Esophagus squamous epithelium (tissue), 5 donors: ENCODE measurements at regions not wholly inside any gene's neighbourhood (a gene's known extent, or its start where the extent isn't known, plus 50 kb on each side); places are given as distances from the start of the nearest gene placed in this dataset.

Source experiments
- DNase-seq: peaks from one replicate; lab custom pipeline; 2025; lab: John Stamatoyannopoulos, UW
- H3K27ac ChIP-seq, 4 donors: fragments of 200-600 bp; sonication (generic); one replicate each; pipeline ENCODE4 v1.5.1; 2016 to 2019; ENCODE audit warnings: mild to moderate bottlenecking in 1 of 4
- H3K27me3 ChIP-seq, 4 donors: fragments of 200-600 bp; sonication (generic); 1 replicate in 3 of 4; 2 replicates in 1 of 4; pipeline versions ENCODE4 v1.5.1 to v1.6.0; 2017 to 2021; ENCODE audit warnings: antibody characterized with exemption in 1 of 4
- H3K36me3 ChIP-seq, 3 donors: fragments of 200-600 bp; sonication (generic); one replicate each; pipeline ENCODE4 v1.5.1; 2016 to 2019
- H3K4me1 ChIP-seq, 3 donors: fragments of 200-600 bp; sonication (generic); one replicate each; pipeline ENCODE4 v1.5.1; 2017 to 2019
- H3K4me3 ChIP-seq, 4 donors: fragments of 200-600 bp; sonication (generic); 1 replicate in 3 of 4; 2 replicates in 1 of 4; pipeline ENCODE4 v1.5.1; 2016 to 2019; ENCODE audit warnings: mild to moderate bottlenecking in 2 of 4, moderate library complexity in 1 of 4
- H3K9me3 ChIP-seq, 3 donors: fragments of 200-600 bp; sonication (generic); one replicate each; pipeline ENCODE4 v1.5.1; 2016 to 2019
- CTCF ChIP-seq, 6 experiments: fragments of 450-650 bp in 4 of 6; fragments of 200-600 bp in 2 of 6; sonication (generic) in 2 of 6; IDR thresholded peaks; one replicate each; pipeline ENCODE4 v1.5.1; 2016 to 2019; ENCODE audit warnings: antibody characterized with exemption in 6 of 6, mild to moderate bottlenecking in 4 of 6, moderate library complexity in 4 of 6
- POLR2A ChIP-seq, 4 donors: fragments of 450-650 bp; IDR thresholded peaks; one replicate each; pipeline ENCODE4 v1.6.1; 2017; ENCODE audit warnings: antibody characterized with exemption in 4 of 4, mild to moderate bottlenecking in 4 of 4, moderate library complexity in 3 of 4
- WGBS, 2 donors: methylation state at CpG; one replicate each; pipeline ENCODE4 v1.1.5; 2018; 5-methylcytosine and 5-hydroxymethylcytosine counted together
- intact Hi-C: fragments of 100-400 bp; cut with DNase I; formaldehyde crosslinking; loops from one replicate; pipeline ENCODE4 v1.15.0; 2022
- donor health status: DM: yes; HTN: yes; CAD: no.

GRCh38 chr12:5260086-5260485, 171.8 kb upstream of the NTF3 start:
- H3K9me3 ChIP-seq: no peaks in the 10 kb centered on the region
- TF ChIP-seq POLR2A (IDR thresholded peaks at IDR 0.05) (no peak), CTCF (IDR thresholded peaks at IDR 0.05) (no peak)
- no peak overlapping the region for H3K27ac ChIP-seq
- peaks cover 0 to 6% (median 0%) of the 10 kb centered on the region in 4 donors for H3K27me3 ChIP-seq
- no peak overlapping the region for H3K4me3 ChIP-seq
- peaks cover 0 to 46% (median 3%) of the 10 kb centered on the region in 3 donors for H3K4me1 ChIP-seq
- intact Hi-C loops: no loop called here
- H3K36me3 ChIP-seq: no peaks in the 10 kb centered on the region
- WGBS, 2 donors: 49 to 58% methylated on average over 3 of the region's 3 CpGs
- DNase-seq: no peak

DNA sequence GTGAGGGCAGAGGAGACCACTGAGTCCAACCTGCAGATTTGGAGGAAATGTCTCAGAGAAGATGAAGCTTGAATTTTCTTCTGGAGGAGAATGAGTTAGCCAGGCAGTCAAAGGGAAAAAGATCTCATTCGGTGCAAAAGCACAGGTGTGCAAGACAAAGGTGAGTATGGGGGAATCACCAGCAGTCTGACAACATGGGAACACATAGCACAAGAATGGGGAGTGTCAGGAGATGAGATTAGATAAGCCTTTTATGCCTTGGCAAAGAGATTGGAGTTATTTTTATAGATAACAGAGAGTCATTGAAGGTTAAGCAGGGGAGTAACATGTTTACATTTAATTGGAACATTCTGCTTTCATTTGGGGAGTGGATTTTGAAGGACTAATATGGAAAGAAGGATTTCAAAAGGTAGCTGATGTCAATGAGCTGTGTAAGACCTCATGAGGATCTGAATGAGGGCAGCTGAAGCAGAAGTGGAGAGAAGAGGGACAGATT, 171.3 kb upstream of the NTF3 start:
- Histone ChIP-seq H3K27ac (no peak overlapping the region), H3K27me3 (peaks cover 0 to 6% (median 0%) of the 10 kb centered on the region in 4 donors), H3K4me1 (peaks cover 0 to 46% (median 3%) of the 10 kb centered on the region in 3 donors), H3K9me3 (no peaks in the 10 kb centered on the region), H3K36me3 (no peaks in the 10 kb centered on the region), H3K4me3 (no peak overlapping the region)
- DNase-seq: no peak
- WGBS, 2 donors: 42 to 47% methylated on average over 1 of the region's 1 CpG
- intact Hi-C loops: no loop called here
- TF ChIP-seq POLR2A (IDR thresholded peaks at IDR 0.05) (no peak), CTCF (IDR thresholded peaks at IDR 0.05) (no peak)

GRCh38 chr12:5262450-5262849, 169.5 kb upstream of the NTF3 start:
- H3K9me3 ChIP-seq: no peaks in the 10 kb centered on the region
- H3K27me3 ChIP-seq: peaks cover 0 to 6% (median 0%) of the 10 kb centered on the region in 4 donors
- intact Hi-C loops: no loop called here
- H3K27ac ChIP-seq: no peak overlapping the region
- no peak for DNase-seq
- H3K4me1 ChIP-seq: peaks cover 0 to 44% (median 3%) of the 10 kb centered on the region in 3 donors
- no peak overlapping the region for H3K4me3 ChIP-seq
- 66 to 69% methylated on average over 1 of the region's 1 CpG for WGBS, 2 donors
- H3K36me3 ChIP-seq: no peaks in the 10 kb centered on the region
- TF ChIP-seq POLR2A (IDR thresholded peaks at IDR 0.05) (no peak), CTCF (IDR thresholded peaks at IDR 0.05) (no peak)

GRCh38 chr12:5262885-5263284, 169.0 kb upstream of the NTF3 start:
- peaks cover 0 to 6% (median 0%) of the 10 kb centered on the region in 4 donors for H3K27me3 ChIP-seq
- no peak for DNase-seq
- no peak overlapping the region for H3K27ac ChIP-seq
- no peaks in the 10 kb centered on the region for H3K9me3 ChIP-seq
- H3K4me3 ChIP-seq: no peak overlapping the region
- TF ChIP-seq POLR2A (IDR thresholded peaks at IDR 0.05) (no peak), CTCF (IDR thresholded peaks at IDR 0.05) (no peak)
- H3K4me1 ChIP-seq: peaks cover 0 to 39% (median 3%) of the 10 kb centered on the region in 3 donors
- intact Hi-C loops: no loop called here
- H3K36me3 ChIP-seq: no peaks in the 10 kb centered on the region
- 59 to 61% methylated on average over 2 of the region's 2 CpGs for WGBS, 2 donors

- Histone ChIP-seq H3K36me3 (no peaks in the 10 kb centered on the region), H3K9me3 (no peaks in the 10 kb centered on the region), H3K27me3 (peaks cover 0 to 6% (median 0%) of the 10 kb centered on the region in 4 donors), H3K4me1 (peaks cover 0 to 28% (median 0%) of the 10 kb centered on the region in 3 donors), H3K27ac (no peak overlapping the region), H3K4me3 (no peak overlapping the region)
- WGBS, 2 donors: 71% methylated on average over 2 of the region's 2 CpGs; no CpG with 5 or more reads in 1 of the 2 donors
- intact Hi-C loops: no loop called here
- no peak for DNase-seq
- TF ChIP-seq CTCF (IDR thresholded peaks at IDR 0.05): no peak
- no peak for TF ChIP-seq POLR2A (IDR thresholded peaks at IDR 0.05)
Observed at GRCh38 chr12:5264006-5264405, 167.9 kb upstream of the NTF3 start.
